ENCODE measurements at regions not wholly inside any gene's neighbourhood (a gene's known extent, or its start where the extent isn't known, plus 50 kb on each side); places are given as distances from the start of the nearest gene placed in this dataset.

- TF ChIP-seq, protein P1, sequence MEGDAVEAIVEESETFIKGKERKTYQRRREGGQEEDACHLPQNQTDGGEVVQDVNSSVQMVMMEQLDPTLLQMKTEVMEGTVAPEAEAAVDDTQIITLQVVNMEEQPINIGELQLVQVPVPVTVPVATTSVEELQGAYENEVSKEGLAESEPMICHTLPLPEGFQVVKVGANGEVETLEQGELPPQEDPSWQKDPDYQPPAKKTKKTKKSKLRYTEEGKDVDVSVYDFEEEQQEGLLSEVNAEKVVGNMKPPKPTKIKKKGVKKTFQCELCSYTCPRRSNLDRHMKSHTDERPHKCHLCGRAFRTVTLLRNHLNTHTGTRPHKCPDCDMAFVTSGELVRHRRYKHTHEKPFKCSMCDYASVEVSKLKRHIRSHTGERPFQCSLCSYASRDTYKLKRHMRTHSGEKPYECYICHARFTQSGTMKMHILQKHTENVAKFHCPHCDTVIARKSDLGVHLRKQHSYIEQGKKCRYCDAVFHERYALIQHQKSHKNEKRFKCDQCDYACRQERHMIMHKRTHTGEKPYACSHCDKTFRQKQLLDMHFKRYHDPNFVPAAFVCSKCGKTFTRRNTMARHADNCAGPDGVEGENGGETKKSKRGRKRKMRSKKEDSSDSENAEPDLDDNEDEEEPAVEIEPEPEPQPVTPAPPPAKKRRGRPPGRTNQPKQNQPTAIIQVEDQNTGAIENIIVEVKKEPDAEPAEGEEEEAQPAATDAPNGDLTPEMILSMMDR (IDR thresholded peaks at IDR 0.05; ENCODE audit: low read depth, low read length) = no peak
- TF ChIP-seq EZH2phosphoT487 (IDR thresholded peaks at IDR 0.05; ENCODE audit: low read depth) = no peak
Measured at GRCh38 chr7:18231854-18232253, 204.2 kb upstream of the PRPS1L1 start.
